Endothelial cell of umbilical vein (primary cell): ENCODE measurements at regions not wholly inside any gene's neighbourhood (a gene's known extent, or its start where the extent isn't known, plus 50 kb on each side); places are given as distances from the start of the nearest gene placed in this dataset.

Source experiments
- BruUV-seq: library from RNA; stranded (reverse); fragments of 400-500 nt; replicated peaks from 2 replicates; lab custom pipeline; 2021; lab: Mats Ljungman, UMichigan
- CTCF ChIA-PET: fragments of 300-600, 350-600 bp; sonication (Branson Sonifier 250); formaldehyde crosslinking; loops from one replicate; lab custom pipeline; 2021; ENCODE audit warnings: antibody characterized with exemption, inconsistent platforms; lab: Charles Lee
- POLR2A ChIA-PET: fragments of 300-600, 350-600 bp; sonication (Branson Sonifier 250); formaldehyde crosslinking; loops from one replicate; lab custom pipeline; 2021; ENCODE audit warnings: antibody characterized with exemption, inconsistent platforms; lab: Charles Lee
- DNase-seq: peaks from one replicate; pipeline ENCODE4 v3.0.0-alpha.2; 2011; ENCODE audit warnings: low read depth, low spot score
- FAIRE-seq: peaks from 2 replicates; lab custom pipeline; 2011; peaks lifted over from hg19 to GRCh38; lab: Jason Lieb, UNC
- H2AFZ ChIP-seq: 2 replicates; pipeline ENCODE4 v1.6.0; 2012; ENCODE audit warnings: low read depth, low read length, control low read depth, inconsistent platforms
- H3K27ac ChIP-seq: 2 replicates; pipeline ENCODE4 v1.5.1; 2011; ENCODE audit warnings: low read depth, mild to moderate bottlenecking, control low read depth, low read length, moderate library complexity; ENCODE audit not compliant: insufficient read depth
- H3K27me3 ChIP-seq, 2 experiments: 2 replicates each; pipeline versions ENCODE4 v1.6.0 to v1.6.1; 2011; ENCODE audit warnings: low read length in 2 of 2, mixed read lengths in 1 of 2; ENCODE audit not compliant: control insufficient read depth in 2 of 2, insufficient read depth in 2 of 2
- H3K36me3 ChIP-seq, 2 experiments: 2 replicates in 1 of 2; 3 replicates in 1 of 2; pipeline ENCODE4 v1.5.1; 2011; ENCODE audit warnings: low read length in 2 of 2, mild to moderate bottlenecking in 1 of 2, moderate library complexity in 1 of 2; ENCODE audit not compliant: control insufficient read depth in 2 of 2, insufficient read depth in 2 of 2; ENCODE audit errors: extremely low read depth in 1 of 2
- H3K4me1 ChIP-seq: 3 replicates; pipeline ENCODE4 v1.5.1; 2011; ENCODE audit warnings: mild to moderate bottlenecking, low read length; ENCODE audit not compliant: control insufficient read depth, insufficient read depth; ENCODE audit errors: extremely low read depth
- H3K4me2 ChIP-seq: 2 replicates; pipeline ENCODE4 v1.6.1; 2011; ENCODE audit warnings: low read length, control low read depth, mixed read lengths; ENCODE audit not compliant: insufficient read depth
- H3K4me3 ChIP-seq, 3 experiments: fragments of 200-600 bp in 1 of 3; sonication (generic), shearing (Covaris generic) in 1 of 3; replicated peaks in 1 of 3; 2 replicates each; pipeline ENCODE4 v1.5.1; 2011 to 2016; ENCODE audit warnings: control low read depth in 3 of 3, low read length in 3 of 3, mild to moderate bottlenecking in 2 of 3, inconsistent platforms in 1 of 3, low read depth in 1 of 3, moderate library complexity in 1 of 3; ENCODE audit not compliant: insufficient read depth in 1 of 3
- H3K79me2 ChIP-seq: 2 replicates; pipeline ENCODE4 v1.6.0; 2012; ENCODE audit warnings: low read length, inconsistent platforms; ENCODE audit not compliant: control insufficient read depth, insufficient read depth
- H3K9ac ChIP-seq: replicated peaks from 2 replicates; pipeline ENCODE3; 2011; ENCODE audit warnings: low read length, control low read depth; ENCODE audit not compliant: insufficient read depth; ENCODE audit errors: extremely low read depth
- H3K9me1 ChIP-seq: replicated peaks from 3 replicates; pipeline ENCODE4 v1.6.0; 2011; ENCODE audit warnings: mild to moderate bottlenecking, low read length; ENCODE audit not compliant: control insufficient read depth, insufficient read depth; ENCODE audit errors: extremely low read depth
- H3K9me3 ChIP-seq: replicated peaks from 2 replicates; pipeline ENCODE4 v1.5.1; 2012; ENCODE audit warnings: low read length, inconsistent platforms; ENCODE audit not compliant: control insufficient read depth, insufficient read depth
- H4K20me1 ChIP-seq: replicated peaks from 2 replicates; pipeline ENCODE3; 2011; ENCODE audit warnings: mild to moderate bottlenecking, low read length; ENCODE audit not compliant: control insufficient read depth, insufficient read depth; ENCODE audit errors: extremely low read depth
- EZH2 ChIP-seq: IDR thresholded peaks from 2 replicates; pipeline ENCODE4 v1.6.1; 2012; ENCODE audit warnings: borderline replicate concordance, low read depth, mild to moderate bottlenecking, moderate library complexity, low read length, inconsistent platforms; ENCODE audit not compliant: severe bottlenecking
- FOS ChIP-seq: IDR thresholded peaks from 2 replicates; pipeline ENCODE4 v1.6.1; 2011; ENCODE audit warnings: mild to moderate bottlenecking, low read length, moderate library complexity, borderline replicate concordance; ENCODE audit not compliant: insufficient read depth
- GATA2 ChIP-seq: IDR thresholded peaks from 2 replicates; pipeline ENCODE4 v1.7.0; 2011; ENCODE audit warnings: low read depth, mild to moderate bottlenecking, moderate library complexity, mixed read lengths, low read length; ENCODE audit not compliant: insufficient read length, insufficient read depth
- JUN ChIP-seq: IDR thresholded peaks from 2 replicates; pipeline ENCODE4 v1.6.1; 2011; ENCODE audit warnings: borderline replicate concordance, low read depth; ENCODE audit not compliant: insufficient read length, insufficient read depth
- MAX ChIP-seq: IDR thresholded peaks from 2 replicates; pipeline ENCODE4 v1.6.1; 2011; ENCODE audit not compliant: insufficient read depth, insufficient read length
- dilution Hi-C: fragments of 300-500 bp; cut with MboI; formaldehyde crosslinking; loops from one replicate; pipeline ENCODE4 v1.15.0; 2019; ENCODE audit warnings: low sequenced_read_pairs; ENCODE audit not compliant: extremely low pct_ligation_motif_present
- intact Hi-C: fragments of 100-400 bp; cut with micrococcal nuclease; formaldehyde crosslinking; loops from one replicate; pipeline ENCODE4 v1.10.0; 2022
- TF ChIP-seq, protein P1 (sequence below), 2 donors: IDR thresholded peaks; 1 replicate in 1 of 2; 2 replicates in 1 of 2; pipeline ENCODE4 v1.5.1; 2011; ENCODE audit warnings: low read length in 2 of 2, mild to moderate bottlenecking in 2 of 2, moderate library complexity in 2 of 2, control low read depth in 1 of 2, inconsistent platforms in 1 of 2, low read depth in 1 of 2; ENCODE audit not compliant: insufficient read depth in 1 of 2; ENCODE audit errors: extremely low read depth in 1 of 2

DNA sequence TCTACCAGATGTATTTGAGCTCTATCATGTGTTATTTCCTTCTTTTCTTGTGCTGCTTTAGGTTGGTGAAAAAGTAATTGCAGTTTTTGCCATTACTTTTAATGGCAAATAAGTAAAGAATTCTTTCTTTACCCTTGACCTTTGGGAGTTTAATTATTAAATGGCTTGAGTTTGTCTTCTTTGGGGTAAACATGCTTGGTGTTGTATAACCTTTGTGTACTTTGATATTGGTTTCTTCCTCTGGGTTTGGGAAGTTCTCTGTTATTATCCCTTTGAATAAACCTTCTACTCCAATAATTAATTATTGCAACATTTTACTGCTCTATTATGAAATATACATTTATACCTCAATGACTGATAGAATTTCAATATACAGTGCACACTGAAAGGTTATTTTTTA, 709.4 kb downstream of the PCDH17 start:
- dilution Hi-C loops: no loop called here
- ChIA-PET CTCF (no interaction called here), POLR2A (no interaction called here)
- Histone ChIP-seq H3K4me2 (no peak overlapping the region), H3K27me3 (no peaks in the 10 kb centered on the region), H3K4me1 (peaks cover 13% of the 10 kb centered on the region), H3K79me2 (no peaks in the 10 kb centered on the region), H4K20me1 (no peaks in the 10 kb centered on the region), H2AFZ (no peak overlapping the region), H3K27ac (no peak overlapping the region), H3K9ac (no peak overlapping the region), H3K36me3 (no peaks in the 10 kb centered on the region), H3K9me3 (no peaks in the 10 kb centered on the region), H3K9me1 (no peaks in the 10 kb centered on the region), H3K4me3 (no peak overlapping the region)
- TF ChIP-seq JUN: no peak
- no peak for TF ChIP-seq FOS
- TF ChIP-seq GATA2: no peak
- TF ChIP-seq, protein P1, sequence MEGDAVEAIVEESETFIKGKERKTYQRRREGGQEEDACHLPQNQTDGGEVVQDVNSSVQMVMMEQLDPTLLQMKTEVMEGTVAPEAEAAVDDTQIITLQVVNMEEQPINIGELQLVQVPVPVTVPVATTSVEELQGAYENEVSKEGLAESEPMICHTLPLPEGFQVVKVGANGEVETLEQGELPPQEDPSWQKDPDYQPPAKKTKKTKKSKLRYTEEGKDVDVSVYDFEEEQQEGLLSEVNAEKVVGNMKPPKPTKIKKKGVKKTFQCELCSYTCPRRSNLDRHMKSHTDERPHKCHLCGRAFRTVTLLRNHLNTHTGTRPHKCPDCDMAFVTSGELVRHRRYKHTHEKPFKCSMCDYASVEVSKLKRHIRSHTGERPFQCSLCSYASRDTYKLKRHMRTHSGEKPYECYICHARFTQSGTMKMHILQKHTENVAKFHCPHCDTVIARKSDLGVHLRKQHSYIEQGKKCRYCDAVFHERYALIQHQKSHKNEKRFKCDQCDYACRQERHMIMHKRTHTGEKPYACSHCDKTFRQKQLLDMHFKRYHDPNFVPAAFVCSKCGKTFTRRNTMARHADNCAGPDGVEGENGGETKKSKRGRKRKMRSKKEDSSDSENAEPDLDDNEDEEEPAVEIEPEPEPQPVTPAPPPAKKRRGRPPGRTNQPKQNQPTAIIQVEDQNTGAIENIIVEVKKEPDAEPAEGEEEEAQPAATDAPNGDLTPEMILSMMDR (IDR thresholded peaks at IDR 0.05; ENCODE audit: extremely low read depth in 1 of 2, insufficient read depth in 1 of 2, low read depth in 1 of 2, low read length in 2 of 2): no peak
- no peak for TF ChIP-seq MAX
- no peak for TF ChIP-seq EZH2
- FAIRE-seq (no peak), DNase-seq (no peak)
- BruUV-seq: no TSS peak
- intact Hi-C loops: no loop called here
